ENCODE measurements at regions not wholly inside any gene's neighbourhood (a gene's known extent, or its start where the extent isn't known, plus 50 kb on each side); places are given as distances from the start of the nearest gene placed in this dataset.

GRCh38 chr2:196316050-196316430, 144.7 kb upstream of the STK17B start:
- Histone ChIP-seq H3K27me3 (ENCODE audit: control insufficient read depth in 1 of 2, insufficient read depth in 2 of 2, low read length in 2 of 2) (no peaks in the 10 kb centered on the region), H3K9me3 (ENCODE audit: control insufficient read depth in 2 of 2, low read length in 2 of 2) (no peaks in the 10 kb centered on the region)

GRCh38 chr2:196318517-196319377, 147.4 kb upstream of the STK17B start:
- H3K9me3 ChIP-seq (ENCODE audit: control insufficient read depth in 2 of 2, low read length in 2 of 2), result no peaks in the 10 kb centered on the region
- H3K4me3 ChIP-seq (ENCODE audit: low read length in 2 of 2), result no peak overlapping the region
- no peaks in the 10 kb centered on the region for H3K36me3 ChIP-seq (ENCODE audit: control insufficient read depth in 2 of 2, insufficient read depth in 2 of 2, low read length in 2 of 2)
- no peaks in the 10 kb centered on the region for H3K4me1 ChIP-seq (ENCODE audit: control insufficient read depth, insufficient read depth, low read length)
- H3K27me3 ChIP-seq (ENCODE audit: control insufficient read depth in 1 of 2, insufficient read depth in 2 of 2, low read length in 2 of 2), result no peaks in the 10 kb centered on the region
- no peak overlapping the region for H3K27ac ChIP-seq (ENCODE audit: low read length)
- H3K9ac ChIP-seq (ENCODE audit: low read length in 2 of 2), result no peak overlapping the region

More at GRCh38 chr2:196316050-196316430, 144.7 kb upstream of the STK17B start:
- Histone ChIP-seq H3K4me1 (ENCODE audit: control insufficient read depth, insufficient read depth, low read length) (no peaks in the 10 kb centered on the region), H3K4me3 (ENCODE audit: low read length in 2 of 2) (no peak overlapping the region), H3K9ac (ENCODE audit: low read length in 2 of 2) (no peak overlapping the region), H3K27ac (ENCODE audit: low read length) (no peak overlapping the region), H3K36me3 (ENCODE audit: control insufficient read depth in 2 of 2, insufficient read depth in 2 of 2, low read length in 2 of 2) (no peaks in the 10 kb centered on the region)

- H3K4me3 ChIP-seq (ENCODE audit: low read length in 2 of 2), result no peak overlapping the region
- no peaks in the 10 kb centered on the region for H3K27me3 ChIP-seq (ENCODE audit: control insufficient read depth in 1 of 2, insufficient read depth in 2 of 2, low read length in 2 of 2)
- H3K9ac ChIP-seq (ENCODE audit: low read length in 2 of 2), result no peak overlapping the region
- H3K27ac ChIP-seq (ENCODE audit: low read length), result no peak overlapping the region
- no peaks in the 10 kb centered on the region for H3K36me3 ChIP-seq (ENCODE audit: control insufficient read depth in 2 of 2, insufficient read depth in 2 of 2, low read length in 2 of 2)
- H3K9me3 ChIP-seq (ENCODE audit: control insufficient read depth in 2 of 2, low read length in 2 of 2), result no peaks in the 10 kb centered on the region
- no peaks in the 10 kb centered on the region for H3K4me1 ChIP-seq (ENCODE audit: control insufficient read depth, insufficient read depth, low read length)
Observed at GRCh38 chr2:196322973-196323810, 151.8 kb upstream of the STK17B start.

- no peaks in the 10 kb centered on the region for H3K4me1 ChIP-seq (ENCODE audit: control insufficient read depth, insufficient read depth, low read length)
- H3K4me3 ChIP-seq (ENCODE audit: low read length in 2 of 2), result no peak overlapping the region
- H3K9ac ChIP-seq (ENCODE audit: low read length in 2 of 2), result no peak overlapping the region
- H3K9me3 ChIP-seq (ENCODE audit: control insufficient read depth in 2 of 2, low read length in 2 of 2), result no peaks in the 10 kb centered on the region
- H3K36me3 ChIP-seq (ENCODE audit: control insufficient read depth in 2 of 2, insufficient read depth in 2 of 2, low read length in 2 of 2), result no peaks in the 10 kb centered on the region
- H3K27me3 ChIP-seq (ENCODE audit: control insufficient read depth in 1 of 2, insufficient read depth in 2 of 2, low read length in 2 of 2), result no peaks in the 10 kb centered on the region
- no peak overlapping the region for H3K27ac ChIP-seq (ENCODE audit: low read length)
Observed at GRCh38 chr2:196324211-196324610, 152.8 kb upstream of the STK17B start.

- no peaks in the 10 kb centered on the region for H3K36me3 ChIP-seq (ENCODE audit: control insufficient read depth in 2 of 2, insufficient read depth in 2 of 2, low read length in 2 of 2)
Observed at GRCh38 chr2:196328088-196328680, 156.8 kb upstream of the STK17B start.

GRCh38 chr2:196329959-196330358, 158.6 kb upstream of the STK17B start:
- H3K9me3 ChIP-seq (ENCODE audit: control insufficient read depth in 2 of 2, low read length in 2 of 2), result no peaks in the 10 kb centered on the region
- no peak overlapping the region for H3K27ac ChIP-seq (ENCODE audit: low read length)
- no peak overlapping the region for H3K9ac ChIP-seq (ENCODE audit: low read length in 2 of 2)
- H3K4me3 ChIP-seq (ENCODE audit: low read length in 2 of 2), result no peak overlapping the region
- no peaks in the 10 kb centered on the region for H3K36me3 ChIP-seq (ENCODE audit: control insufficient read depth in 2 of 2, insufficient read depth in 2 of 2, low read length in 2 of 2)
- H3K27me3 ChIP-seq (ENCODE audit: control insufficient read depth in 1 of 2, insufficient read depth in 2 of 2, low read length in 2 of 2), result no peaks in the 10 kb centered on the region
- H3K4me1 ChIP-seq (ENCODE audit: control insufficient read depth, insufficient read depth, low read length), result no peaks in the 10 kb centered on the region

More at GRCh38 chr2:196328088-196328680, 156.8 kb upstream of the STK17B start:
- H3K9ac ChIP-seq (ENCODE audit: low read length in 2 of 2), result no peak overlapping the region
- no peaks in the 10 kb centered on the region for H3K27me3 ChIP-seq (ENCODE audit: control insufficient read depth in 1 of 2, insufficient read depth in 2 of 2, low read length in 2 of 2)
- H3K4me3 ChIP-seq (ENCODE audit: low read length in 2 of 2), result no peak overlapping the region
- no peak overlapping the region for H3K27ac ChIP-seq (ENCODE audit: low read length)
- no peaks in the 10 kb centered on the region for H3K4me1 ChIP-seq (ENCODE audit: control insufficient read depth, insufficient read depth, low read length)
- no peaks in the 10 kb centered on the region for H3K9me3 ChIP-seq (ENCODE audit: control insufficient read depth in 2 of 2, low read length in 2 of 2)

GRCh38 chr2:196330645-196331044, 159.3 kb upstream of the STK17B start:
- H3K36me3 ChIP-seq (ENCODE audit: control insufficient read depth in 2 of 2, insufficient read depth in 2 of 2, low read length in 2 of 2), result no peaks in the 10 kb centered on the region
- no peaks in the 10 kb centered on the region for H3K9me3 ChIP-seq (ENCODE audit: control insufficient read depth in 2 of 2, low read length in 2 of 2)
- H3K4me1 ChIP-seq (ENCODE audit: control insufficient read depth, insufficient read depth, low read length), result no peaks in the 10 kb centered on the region
- H3K4me3 ChIP-seq (ENCODE audit: low read length in 2 of 2), result no peak overlapping the region
- no peak overlapping the region for H3K27ac ChIP-seq (ENCODE audit: low read length)
- H3K9ac ChIP-seq (ENCODE audit: low read length in 2 of 2), result no peak overlapping the region
- no peaks in the 10 kb centered on the region for H3K27me3 ChIP-seq (ENCODE audit: control insufficient read depth in 1 of 2, insufficient read depth in 2 of 2, low read length in 2 of 2)

- Histone ChIP-seq H3K4me1 (ENCODE audit: control insufficient read depth, insufficient read depth, low read length) (no peaks in the 10 kb centered on the region), H3K27ac (ENCODE audit: low read length) (no peak overlapping the region), H3K27me3 (ENCODE audit: control insufficient read depth in 1 of 2, insufficient read depth in 2 of 2, low read length in 2 of 2) (no peaks in the 10 kb centered on the region)
Observed at GRCh38 chr2:196331143-196331542, 159.8 kb upstream of the STK17B start.

GRCh38 chr2:196331851-196332250, 160.5 kb upstream of the STK17B start:
- Histone ChIP-seq H3K36me3 (ENCODE audit: control insufficient read depth in 2 of 2, insufficient read depth in 2 of 2, low read length in 2 of 2) (no peaks in the 10 kb centered on the region), H3K9ac (ENCODE audit: low read length in 2 of 2) (no peak overlapping the region), H3K27ac (ENCODE audit: low read length) (no peak overlapping the region), H3K4me3 (ENCODE audit: low read length in 2 of 2) (no peak overlapping the region), H3K4me1 (ENCODE audit: control insufficient read depth, insufficient read depth, low read length) (no peaks in the 10 kb centered on the region), H3K9me3 (ENCODE audit: control insufficient read depth in 2 of 2, low read length in 2 of 2) (no peaks in the 10 kb centered on the region), H3K27me3 (ENCODE audit: control insufficient read depth in 1 of 2, insufficient read depth in 2 of 2, low read length in 2 of 2) (no peaks in the 10 kb centered on the region)

More at GRCh38 chr2:196331143-196331542, 159.8 kb upstream of the STK17B start:
- Histone ChIP-seq H3K4me3 (ENCODE audit: low read length in 2 of 2) (no peak overlapping the region), H3K9me3 (ENCODE audit: control insufficient read depth in 2 of 2, low read length in 2 of 2) (no peaks in the 10 kb centered on the region), H3K36me3 (ENCODE audit: control insufficient read depth in 2 of 2, insufficient read depth in 2 of 2, low read length in 2 of 2) (no peaks in the 10 kb centered on the region), H3K9ac (ENCODE audit: low read length in 2 of 2) (no peak overlapping the region)

- Histone ChIP-seq H3K4me1 (ENCODE audit: control insufficient read depth, insufficient read depth, low read length) (no peaks in the 10 kb centered on the region), H3K36me3 (ENCODE audit: control insufficient read depth in 2 of 2, insufficient read depth in 2 of 2, low read length in 2 of 2) (no peaks in the 10 kb centered on the region), H3K9me3 (ENCODE audit: control insufficient read depth in 2 of 2, low read length in 2 of 2) (no peaks in the 10 kb centered on the region), H3K4me3 (ENCODE audit: low read length in 2 of 2) (no peak overlapping the region), H3K27me3 (ENCODE audit: control insufficient read depth in 1 of 2, insufficient read depth in 2 of 2, low read length in 2 of 2) (no peaks in the 10 kb centered on the region), H3K9ac (ENCODE audit: low read length in 2 of 2) (no peak overlapping the region), H3K27ac (ENCODE audit: low read length) (no peak overlapping the region)
Observed at GRCh38 chr2:196333397-196333796, 162.0 kb upstream of the STK17B start.

Data from stomach smooth muscle (tissue), 2 donors.